Ovary (tissue), 3 donors: ENCODE measurements at regions not wholly inside any gene's neighbourhood (a gene's known extent, or its start where the extent isn't known, plus 50 kb on each side); places are given as distances from the start of the nearest gene placed in this dataset.

Source experiments
- EP300 ChIP-seq: sonication (generic); formaldehyde crosslinking; IDR thresholded peaks from one replicate; pipeline ENCODE4 v1.6.1; 2017; ENCODE audit warnings: antibody characterized with exemption
- POLR2A ChIP-seq: fragments of 450-650 bp; IDR thresholded peaks from one replicate; pipeline ENCODE4 v1.6.1; 2017; ENCODE audit warnings: antibody characterized with exemption, mild to moderate bottlenecking, moderate library complexity
- TF ChIP-seq, protein P1 (sequence below), 3 donors: fragments of 450-650 bp in 2 of 3; fragments of 200-600 bp in 1 of 3; IDR thresholded peaks; one replicate each; pipeline versions ENCODE4 v1.5.1 to v1.8.0; 2016 to 2022; ENCODE audit warnings: antibody characterized with exemption in 3 of 3, mild to moderate bottlenecking in 1 of 3
- donor health status: DM: no; HTN: no; CAD: no.

DNA sequence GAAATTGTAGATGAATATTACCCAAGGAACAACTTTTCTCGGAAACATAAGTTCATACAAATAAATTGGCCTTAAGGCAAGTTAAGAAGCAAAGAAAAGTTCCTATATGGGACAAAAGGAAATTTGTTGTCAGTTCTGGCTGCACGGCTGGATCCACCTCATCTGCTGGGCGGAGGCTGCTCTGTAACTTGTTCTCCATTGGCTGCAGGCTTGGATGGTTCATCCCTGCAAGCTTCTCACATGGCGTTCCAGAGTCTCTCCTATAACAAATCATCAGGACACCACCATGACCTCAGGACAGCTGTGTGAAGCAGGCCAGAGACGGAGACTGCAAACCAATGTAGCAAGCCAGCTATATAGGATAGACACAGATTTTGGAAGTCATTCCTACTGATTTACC, 81.4 kb upstream of the DAB2 start:
- TF ChIP-seq, protein P1, sequence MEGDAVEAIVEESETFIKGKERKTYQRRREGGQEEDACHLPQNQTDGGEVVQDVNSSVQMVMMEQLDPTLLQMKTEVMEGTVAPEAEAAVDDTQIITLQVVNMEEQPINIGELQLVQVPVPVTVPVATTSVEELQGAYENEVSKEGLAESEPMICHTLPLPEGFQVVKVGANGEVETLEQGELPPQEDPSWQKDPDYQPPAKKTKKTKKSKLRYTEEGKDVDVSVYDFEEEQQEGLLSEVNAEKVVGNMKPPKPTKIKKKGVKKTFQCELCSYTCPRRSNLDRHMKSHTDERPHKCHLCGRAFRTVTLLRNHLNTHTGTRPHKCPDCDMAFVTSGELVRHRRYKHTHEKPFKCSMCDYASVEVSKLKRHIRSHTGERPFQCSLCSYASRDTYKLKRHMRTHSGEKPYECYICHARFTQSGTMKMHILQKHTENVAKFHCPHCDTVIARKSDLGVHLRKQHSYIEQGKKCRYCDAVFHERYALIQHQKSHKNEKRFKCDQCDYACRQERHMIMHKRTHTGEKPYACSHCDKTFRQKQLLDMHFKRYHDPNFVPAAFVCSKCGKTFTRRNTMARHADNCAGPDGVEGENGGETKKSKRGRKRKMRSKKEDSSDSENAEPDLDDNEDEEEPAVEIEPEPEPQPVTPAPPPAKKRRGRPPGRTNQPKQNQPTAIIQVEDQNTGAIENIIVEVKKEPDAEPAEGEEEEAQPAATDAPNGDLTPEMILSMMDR (IDR thresholded peaks at IDR 0.05), result no peak
- TF ChIP-seq POLR2A, result no peak
- TF ChIP-seq EP300, result no peak
